Fibroblast of skin of left quadriceps (primary cell): ENCODE measurements at regions not wholly inside any gene's neighbourhood (a gene's known extent, or its start where the extent isn't known, plus 50 kb on each side); places are given as distances from the start of the nearest gene placed in this dataset.

Experiments used
- DNase-seq, 2 experiments: peaks; one replicate each; pipeline ENCODE4 v3.0.0-alpha.2; 2013; ENCODE audit warnings: low read depth in 2 of 2

GRCh38 chr16:5851393-5851982 lies 753.9 kb upstream of the EEF2KMT start:
- DNase-seq = no peak

GRCh38 chr16:5850632-5851392 lies 753.2 kb upstream of the EEF2KMT start:
- no peak for DNase-seq

- no peak for DNase-seq
Observed at GRCh38 chr16:5845046-5845445, 747.5 kb upstream of the EEF2KMT start.

GRCh38 chr16:5841974-5842373 lies 744.4 kb upstream of the EEF2KMT start:
- DNase-seq = no peak

- no peak for DNase-seq
Observed at GRCh38 chr16:5838725-5839124, 741.1 kb upstream of the EEF2KMT start.

- no peak for DNase-seq
Observed at GRCh38 chr16:5838071-5838470, 740.5 kb upstream of the EEF2KMT start.

GRCh38 chr16:5837007-5837670 lies 739.5 kb upstream of the EEF2KMT start:
- no peak for DNase-seq

GRCh38 chr16:5835876-5836275 lies 738.3 kb upstream of the EEF2KMT start:
- no peak for DNase-seq

GRCh38 chr16:5826332-5826731 lies 728.7 kb upstream of the EEF2KMT start:
- DNase-seq = no peak

GRCh38 chr16:5820472-5820871 lies 722.9 kb upstream of the EEF2KMT start:
- no peak for DNase-seq

GRCh38 chr16:5815570-5816237 lies 718.1 kb upstream of the EEF2KMT start:
- DNase-seq = no peak

GRCh38 chr16:5801396-5801795 lies 703.8 kb upstream of the EEF2KMT start:
- DNase-seq = no peak

GRCh38 chr16:5793556-5793955 lies 696.0 kb upstream of the EEF2KMT start:
- DNase-seq = no peak

GRCh38 chr16:5791011-5791657 lies 693.5 kb upstream of the EEF2KMT start:
- no peak for DNase-seq

GRCh38 chr16:5790512-5790911 lies 692.9 kb upstream of the EEF2KMT start:
- no peak for DNase-seq

GRCh38 chr16:5789033-5789432 lies 691.4 kb upstream of the EEF2KMT start:
- no peak for DNase-seq

GRCh38 chr16:5781436-5781835 lies 683.8 kb upstream of the EEF2KMT start:
- no peak for DNase-seq

- DNase-seq = no peak
Observed at GRCh38 chr16:5776876-5777275, 679.3 kb upstream of the EEF2KMT start.

- DNase-seq = no peak
Observed at GRCh38 chr16:5775916-5776315, 678.3 kb upstream of the EEF2KMT start.

GRCh38 chr16:5770118-5770517 lies 672.5 kb upstream of the EEF2KMT start:
- no peak for DNase-seq

GRCh38 chr16:5769513-5769912 lies 671.9 kb upstream of the EEF2KMT start:
- DNase-seq = no peak

GRCh38 chr16:5768445-5768844 lies 670.9 kb upstream of the EEF2KMT start:
- no peak for DNase-seq
